ENCODE measurements at regions not wholly inside any gene's neighbourhood (a gene's known extent, or its start where the extent isn't known, plus 50 kb on each side); places are given as distances from the start of the nearest gene placed in this dataset.
"Not testable (repeated sequence)": the region's sequence is repeated elsewhere in the genome, so short reads cannot be mapped to it uniquely, and the experiment has no call there.

GRCh38 chr2:7866825-7867224, 815.0 kb upstream of the ID2 start:
- no peak overlapping the region for H3K4me3 ChIP-seq
- no peak for DNase-seq
- H3K36me3 ChIP-seq (replicated peaks in 1 of 2) = no peaks in the 10 kb centered on the region
- H3K27ac ChIP-seq = no peak overlapping the region
- no peaks in the 10 kb centered on the region for H3K4me1 ChIP-seq (replicated peaks in 1 of 2)
- no peaks in the 10 kb centered on the region for H3K27me3 ChIP-seq
- intact Hi-C loops (cut with DNase I) = no loop called here
- WGBS, 4 donors = 73 to 87% (median 80%) methylated on average over 2 of the region's 2 CpGs
- TF ChIP-seq CTCF (IDR thresholded peaks at IDR 0.05) (no peak), POLR2A (IDR thresholded peaks at IDR 0.05) (no peak)
- H3K9me3 ChIP-seq (replicated peaks in 1 of 3) = no peaks in the 10 kb centered on the region

GRCh38 chr2:7867867-7868266, 814.0 kb upstream of the ID2 start:
- H3K9me3 ChIP-seq (replicated peaks in 1 of 3) = no peaks in the 10 kb centered on the region
- intact Hi-C loops (cut with DNase I) = no loop called here
- H3K27ac ChIP-seq = no peak overlapping the region
- no peaks in the 10 kb centered on the region for H3K4me1 ChIP-seq (replicated peaks in 1 of 2)
- no peaks in the 10 kb centered on the region for H3K36me3 ChIP-seq (replicated peaks in 1 of 2)
- TF ChIP-seq CTCF (IDR thresholded peaks at IDR 0.05) (no peak), POLR2A (IDR thresholded peaks at IDR 0.05) (no peak)
- 60 to 78% (median 71%) methylated on average over 2 of the region's 2 CpGs for WGBS, 4 donors
- no peak for DNase-seq
- H3K27me3 ChIP-seq = no peaks in the 10 kb centered on the region
- H3K4me3 ChIP-seq = no peak overlapping the region

- intact Hi-C loops (cut with DNase I) = no loop called here
- Histone ChIP-seq H3K27me3 (no peaks in the 10 kb centered on the region), H3K36me3 (replicated peaks in 1 of 2) (no peaks in the 10 kb centered on the region), H3K27ac (no peak overlapping the region), H3K9me3 (replicated peaks in 1 of 3) (no peaks in the 10 kb centered on the region), H3K4me3 (no peak overlapping the region), H3K4me1 (replicated peaks in 1 of 2) (no peaks in the 10 kb centered on the region)
- WGBS, 4 donors = 69 to 83% (median 77%) methylated on average over 6 of the region's 6 CpGs
- DNase-seq = no peak
- TF ChIP-seq POLR2A (IDR thresholded peaks at IDR 0.05) (no peak), CTCF (IDR thresholded peaks at IDR 0.05) (no peak)
These were observed 813.0 kb upstream of the ID2 start for GRCh38 chr2:7868836-7869235.

- H3K27ac ChIP-seq; H3K36me3 ChIP-seq (replicated peaks in 1 of 2); H3K4me1 ChIP-seq (replicated peaks in 1 of 2); intact Hi-C loops (cut with DNase I); H3K9me3 ChIP-seq (replicated peaks in 1 of 3); H3K27me3 ChIP-seq; H3K4me3 ChIP-seq; DNase-seq: not testable (repeated sequence)
- whole genome bisulfite sequencing, 4 donors = 83 to 93% (median 88%) methylated on average over 6 to 8 of the region's 8 CpGs
These were observed 805.4 kb upstream of the ID2 start for GRCh38 chr2:7876445-7876844.

GRCh38 chr2:7878266-7878665, 803.6 kb upstream of the ID2 start:
- H3K27me3 ChIP-seq; H3K27ac ChIP-seq; H3K4me1 ChIP-seq (replicated peaks in 1 of 2); H3K36me3 ChIP-seq (replicated peaks in 1 of 2); H3K4me3 ChIP-seq; H3K9me3 ChIP-seq (replicated peaks in 1 of 3); DNase-seq; intact Hi-C loops (cut with DNase I): not testable (repeated sequence)
- 94 to 97% (median 96%) methylated on average over 3 to 11 of the region's 12 CpGs for WGBS, 4 donors

Measured in adrenal gland (tissue), 9 donors.